GM18861 (cell line): ENCODE measurements at regions not wholly inside any gene's neighbourhood (a gene's known extent, or its start where the extent isn't known, plus 50 kb on each side); places are given as distances from the start of the nearest gene placed in this dataset.

ENCODE experiments used
- ATAC-seq: cut with Tn5 transposase; IDR thresholded peaks from one replicate; pipeline ENCODE4 v1.9.1; 2021; ENCODE audit not compliant: unreplicated experiment

- ATAC-seq, result no peak
Measured at GRCh38 chr4:24013668-24014422, 124.0 kb upstream of the PPARGC1A start.

- ATAC-seq, result no peak
Measured at GRCh38 chr4:24010994-24011393, 121.1 kb upstream of the PPARGC1A start.

- ATAC-seq, result no peak
Measured at GRCh38 chr4:24010573-24010972, 120.7 kb upstream of the PPARGC1A start.

- ATAC-seq, result no peak
Measured at GRCh38 chr4:24007860-24008261, 118.0 kb upstream of the PPARGC1A start.

DNA sequence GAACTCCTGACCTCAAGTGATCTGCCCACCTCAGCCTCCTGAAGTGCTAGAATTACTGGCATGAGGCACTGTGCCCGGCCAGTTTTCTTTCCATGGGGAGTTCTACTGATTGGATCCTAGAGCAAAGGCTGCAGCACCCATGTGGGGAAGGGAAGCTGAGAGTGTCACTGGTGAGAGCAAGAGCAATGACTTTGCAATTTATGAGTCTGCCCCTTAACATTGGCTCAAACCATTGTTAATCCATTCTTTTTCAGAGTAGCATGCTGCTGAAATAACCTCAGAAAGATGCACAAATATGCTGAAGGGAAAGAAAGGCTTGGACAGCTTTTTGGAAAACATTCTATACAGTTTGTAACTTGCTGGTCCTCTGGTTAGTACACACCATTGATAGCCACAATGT is 116.4 kb upstream of the PPARGC1A start:
- ATAC-seq, result no peak

DNA sequence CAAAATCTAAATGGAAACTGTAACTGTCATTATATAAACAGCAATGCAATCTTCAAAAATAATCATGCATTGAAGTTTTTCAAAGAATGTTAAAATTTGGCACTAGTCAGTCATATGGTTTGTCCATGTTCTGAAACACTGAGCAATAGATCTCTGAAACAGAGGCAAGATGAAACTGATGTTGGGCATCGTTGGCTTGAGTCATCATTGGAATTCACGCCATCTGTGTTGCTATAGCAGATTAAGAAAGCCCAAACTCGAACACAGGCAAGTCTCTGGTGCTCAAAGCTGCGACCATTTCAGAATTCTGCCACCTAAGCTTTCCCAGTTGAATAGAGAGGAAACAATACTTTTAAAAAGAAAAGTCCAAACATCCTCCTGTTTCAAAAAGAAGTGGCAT is 114.1 kb upstream of the PPARGC1A start:
- ATAC-seq, result no peak

DNA sequence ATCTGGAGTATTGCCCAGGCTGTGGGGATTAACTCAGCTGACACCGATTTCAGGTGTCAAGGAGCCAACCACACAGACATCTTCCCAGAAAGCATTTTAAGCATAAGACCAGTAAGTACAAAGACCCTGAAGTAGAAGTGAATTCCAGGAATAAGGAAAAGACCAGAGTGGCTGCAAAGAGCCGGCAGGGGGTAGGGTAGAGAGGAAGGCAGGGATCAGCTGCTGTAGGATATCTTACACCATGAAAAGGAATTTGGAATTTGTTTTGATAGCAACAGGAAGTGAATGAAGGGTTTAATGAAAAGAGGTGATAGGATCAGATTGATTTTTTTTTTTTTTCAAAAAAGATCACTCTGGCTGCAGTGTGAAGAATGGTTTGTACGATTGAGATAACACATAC is 113.6 kb upstream of the PPARGC1A start:
- ATAC-seq, result no peak

GRCh38 chr4:24002330-24002966 is 112.6 kb upstream of the PPARGC1A start:
- no peak for ATAC-seq

DNA sequence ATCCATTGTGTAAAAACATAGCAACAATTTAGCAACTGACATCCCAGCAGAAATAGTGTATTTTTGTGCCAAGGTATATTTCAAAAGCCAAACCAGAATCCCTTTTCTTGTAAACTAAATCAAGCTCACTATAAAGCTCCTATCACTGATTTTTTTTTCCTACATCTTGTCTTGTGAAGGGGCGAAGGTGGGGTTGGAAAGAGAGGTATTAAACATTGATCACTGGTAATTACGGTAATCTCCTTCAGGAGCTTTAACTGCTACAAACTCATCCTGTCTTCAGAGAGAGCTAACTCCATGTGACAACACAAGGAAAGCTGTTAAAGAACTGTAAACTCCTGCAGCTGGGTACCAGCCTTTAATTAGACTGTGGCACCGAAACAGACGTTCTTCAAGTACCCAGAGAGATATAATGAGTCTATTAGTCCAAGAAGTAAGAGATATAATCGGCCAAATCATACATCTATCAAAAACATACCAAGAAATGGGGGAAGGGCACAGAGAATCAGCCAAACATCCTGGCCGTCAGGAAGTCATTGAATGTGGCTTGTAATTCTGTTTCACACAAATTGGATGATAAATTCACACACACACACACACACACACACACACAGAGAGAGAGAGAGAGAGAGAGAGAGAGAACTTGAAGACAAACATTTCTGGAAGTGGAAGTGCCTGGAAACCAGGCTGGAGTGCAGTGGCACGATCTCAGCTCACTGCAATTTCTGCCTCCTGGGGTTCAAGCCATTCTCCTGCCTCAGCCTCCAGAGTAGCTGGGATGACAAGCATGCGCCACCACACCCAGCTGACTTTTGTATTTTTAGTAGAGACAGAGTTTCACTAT is 111.9 kb upstream of the PPARGC1A start:
- ATAC-seq, result no peak

DNA sequence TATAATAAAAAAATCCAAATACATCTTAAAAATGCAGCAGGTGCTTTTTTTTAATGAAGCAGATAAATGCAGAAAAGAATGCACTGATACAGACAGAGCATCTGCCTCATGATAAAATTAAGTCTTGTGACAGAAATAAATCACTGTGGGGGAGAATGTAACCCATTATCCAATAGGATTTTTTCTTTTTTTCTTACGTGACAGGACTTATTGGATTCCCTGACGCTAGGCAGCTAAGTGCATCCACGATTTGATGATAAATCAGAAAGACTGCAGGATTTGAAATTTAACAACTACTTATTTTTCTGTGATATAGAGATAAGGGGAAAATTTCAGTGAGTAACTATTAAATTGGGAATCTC is 110.6 kb upstream of the PPARGC1A start:
- ATAC-seq, result no peak

DNA sequence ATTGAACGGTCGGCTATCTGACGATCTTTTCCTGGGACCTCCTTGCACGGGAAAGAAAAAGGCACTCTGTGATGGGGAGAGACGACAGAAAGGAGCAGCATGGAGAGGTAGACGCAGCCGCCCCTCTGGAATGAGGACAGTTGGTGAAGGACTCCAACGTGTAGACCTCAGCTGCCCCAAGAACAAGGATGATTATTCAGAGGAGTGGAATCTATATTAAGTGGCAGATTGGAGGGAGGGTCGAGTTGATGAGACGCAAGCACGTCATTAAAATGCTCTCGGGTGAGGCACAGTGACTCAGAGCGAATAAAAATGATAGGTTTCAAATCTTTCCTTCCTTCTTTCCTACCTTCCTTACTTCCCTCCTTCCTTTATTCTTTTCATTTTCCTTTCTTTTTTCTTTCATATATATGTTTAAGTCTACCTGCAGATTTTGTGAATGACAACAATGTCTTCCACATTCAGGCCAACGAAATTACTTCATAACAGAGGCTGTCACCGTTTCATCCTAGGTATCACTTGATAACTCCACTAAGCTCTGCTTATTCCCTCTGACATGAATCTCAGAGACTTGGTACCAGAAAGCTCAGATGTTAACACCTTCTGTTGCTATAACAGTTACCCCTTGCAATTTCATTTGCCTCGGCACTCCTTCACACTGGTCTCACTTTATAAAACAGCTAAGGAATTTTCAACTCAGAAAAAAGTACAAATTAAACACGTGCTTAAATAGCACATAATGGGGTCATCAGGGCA is 110.0 kb upstream of the PPARGC1A start:
- no peak for ATAC-seq

GRCh38 chr4:23993373-23993772 is 103.5 kb upstream of the PPARGC1A start:
- ATAC-seq, result no peak

DNA sequence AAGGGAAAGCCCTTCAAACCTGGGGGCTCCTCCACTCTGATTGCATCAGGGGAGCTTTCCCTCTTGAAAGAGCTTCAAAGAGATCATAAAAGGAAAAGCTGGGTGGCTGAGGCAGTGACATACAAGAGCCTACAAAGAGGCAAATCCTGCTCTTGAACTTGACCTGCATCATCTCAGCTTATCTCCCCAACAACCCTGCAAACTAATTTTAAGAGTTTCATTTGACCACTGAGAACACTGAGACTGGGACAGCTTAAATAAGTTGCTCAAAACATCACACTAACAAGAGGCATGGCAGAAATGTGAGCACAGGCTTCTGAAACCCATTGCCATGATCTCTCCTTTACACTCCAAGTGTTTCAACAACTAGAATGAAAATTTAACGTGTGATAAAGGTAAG is 101.6 kb upstream of the PPARGC1A start:
- ATAC-seq, result no peak

GRCh38 chr4:23986270-23986669 is 96.4 kb upstream of the PPARGC1A start:
- ATAC-seq, result no peak

DNA sequence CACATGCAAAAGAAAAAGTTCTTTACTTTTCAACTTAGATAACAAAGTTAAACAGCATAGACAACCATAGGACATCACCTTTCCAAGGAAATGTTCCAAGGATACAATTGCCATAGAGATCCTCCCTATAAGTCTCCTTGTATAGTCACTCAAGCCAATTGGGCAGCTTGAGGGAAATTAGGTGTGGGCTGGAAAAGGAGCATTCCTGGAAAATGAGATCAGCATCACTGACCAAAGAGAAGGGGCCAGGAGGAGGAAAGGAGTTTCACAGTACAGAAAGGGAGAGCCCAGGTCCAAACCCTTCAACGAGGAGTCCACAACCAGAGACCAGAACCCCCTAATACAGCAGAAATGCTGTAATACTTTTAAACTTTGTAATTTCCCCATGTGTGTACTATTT is 91.5 kb upstream of the PPARGC1A start:
- ATAC-seq, result no peak

DNA sequence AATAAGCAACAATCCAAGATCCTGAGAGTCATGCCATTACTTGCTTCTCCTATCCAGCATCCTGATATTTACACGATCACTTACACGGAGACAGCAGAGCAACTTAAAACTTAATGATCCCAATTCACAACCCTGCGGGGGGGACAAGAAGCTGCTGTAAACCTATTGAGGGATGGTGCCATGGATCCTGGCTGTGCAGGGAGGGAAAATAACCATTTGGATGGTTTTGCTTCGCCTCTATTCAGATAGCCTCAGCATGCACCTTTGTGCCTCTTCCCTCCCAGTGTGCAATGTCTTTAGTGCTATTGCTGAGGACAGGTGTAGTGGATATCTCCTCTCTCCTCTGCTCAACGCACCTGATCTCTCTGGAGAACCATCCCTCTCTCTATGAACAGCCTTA is 89.7 kb upstream of the PPARGC1A start:
- no peak for ATAC-seq

DNA sequence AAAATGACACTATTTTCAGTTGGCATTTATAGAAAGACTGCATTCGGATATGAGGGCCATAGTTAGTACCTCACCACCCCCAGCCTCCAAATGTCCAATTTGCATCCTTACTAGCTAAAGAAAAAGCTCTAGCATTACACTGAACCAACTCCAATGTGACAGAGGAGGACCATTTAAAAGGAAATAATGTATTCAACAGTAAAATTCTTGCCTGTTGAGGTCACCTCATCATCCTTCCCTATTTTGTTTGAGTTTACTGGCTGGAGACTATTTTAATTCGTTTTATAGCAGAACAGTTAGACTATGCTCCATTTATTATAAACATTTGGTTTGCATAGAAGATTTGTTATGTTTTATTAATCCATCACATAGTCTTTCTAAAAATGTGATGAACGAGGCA is 88.2 kb upstream of the PPARGC1A start:
- ATAC-seq, result no peak

GRCh38 chr4:23976423-23976822 is 86.6 kb upstream of the PPARGC1A start:
- ATAC-seq, result no peak

GRCh38 chr4:23973308-23973855 is 83.5 kb upstream of the PPARGC1A start:
- no peak for ATAC-seq

GRCh38 chr4:23972805-23973204 is 83.0 kb upstream of the PPARGC1A start:
- no peak for ATAC-seq

GRCh38 chr4:23972187-23972586 is 82.3 kb upstream of the PPARGC1A start:
- no peak for ATAC-seq
